ENCODE measurements at regions not wholly inside any gene's neighbourhood (a gene's known extent, or its start where the extent isn't known, plus 50 kb on each side); places are given as distances from the start of the nearest gene placed in this dataset.

GRCh38 chr14:84859116-84859515 lies 670.8 kb upstream of the FLRT2 start:
- no peak for DNase-seq (ENCODE audit: low read depth, low spot score)
- TF ChIP-seq, protein P1, sequence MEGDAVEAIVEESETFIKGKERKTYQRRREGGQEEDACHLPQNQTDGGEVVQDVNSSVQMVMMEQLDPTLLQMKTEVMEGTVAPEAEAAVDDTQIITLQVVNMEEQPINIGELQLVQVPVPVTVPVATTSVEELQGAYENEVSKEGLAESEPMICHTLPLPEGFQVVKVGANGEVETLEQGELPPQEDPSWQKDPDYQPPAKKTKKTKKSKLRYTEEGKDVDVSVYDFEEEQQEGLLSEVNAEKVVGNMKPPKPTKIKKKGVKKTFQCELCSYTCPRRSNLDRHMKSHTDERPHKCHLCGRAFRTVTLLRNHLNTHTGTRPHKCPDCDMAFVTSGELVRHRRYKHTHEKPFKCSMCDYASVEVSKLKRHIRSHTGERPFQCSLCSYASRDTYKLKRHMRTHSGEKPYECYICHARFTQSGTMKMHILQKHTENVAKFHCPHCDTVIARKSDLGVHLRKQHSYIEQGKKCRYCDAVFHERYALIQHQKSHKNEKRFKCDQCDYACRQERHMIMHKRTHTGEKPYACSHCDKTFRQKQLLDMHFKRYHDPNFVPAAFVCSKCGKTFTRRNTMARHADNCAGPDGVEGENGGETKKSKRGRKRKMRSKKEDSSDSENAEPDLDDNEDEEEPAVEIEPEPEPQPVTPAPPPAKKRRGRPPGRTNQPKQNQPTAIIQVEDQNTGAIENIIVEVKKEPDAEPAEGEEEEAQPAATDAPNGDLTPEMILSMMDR (IDR thresholded peaks at IDR 0.05; ENCODE audit: low read depth, low read length) = no peak
- POLR2A ChIA-PET = no interaction called here
- CTCF ChIA-PET = no interaction called here
- Histone ChIP-seq H3K9me3 (ENCODE audit: control insufficient read depth, insufficient read depth, low read length) (no peaks in the 10 kb centered on the region), H3K27me3 (ENCODE audit: control insufficient read depth, insufficient read depth, low read length) (no peaks in the 10 kb centered on the region), H3K27ac (ENCODE audit: low read depth, low read length) (no peak overlapping the region), H3K4me3 (ENCODE audit: low read depth, low read length) (no peak overlapping the region)

- CTCF ChIA-PET = no interaction called here
- Histone ChIP-seq H3K9me3 (ENCODE audit: control insufficient read depth, insufficient read depth, low read length) (no peaks in the 10 kb centered on the region), H3K27ac (ENCODE audit: low read depth, low read length) (no peak overlapping the region), H3K4me3 (ENCODE audit: low read depth, low read length) (no peak overlapping the region), H3K27me3 (ENCODE audit: control insufficient read depth, insufficient read depth, low read length) (no peaks in the 10 kb centered on the region)
- no peak for DNase-seq (ENCODE audit: low read depth, low spot score)
- POLR2A ChIA-PET = no interaction called here
- TF ChIP-seq, protein P1 (IDR thresholded peaks at IDR 0.05; ENCODE audit: low read depth, low read length) = no peak
Measured at GRCh38 chr14:84864548-84865271, 665.2 kb upstream of the FLRT2 start.

DNA sequence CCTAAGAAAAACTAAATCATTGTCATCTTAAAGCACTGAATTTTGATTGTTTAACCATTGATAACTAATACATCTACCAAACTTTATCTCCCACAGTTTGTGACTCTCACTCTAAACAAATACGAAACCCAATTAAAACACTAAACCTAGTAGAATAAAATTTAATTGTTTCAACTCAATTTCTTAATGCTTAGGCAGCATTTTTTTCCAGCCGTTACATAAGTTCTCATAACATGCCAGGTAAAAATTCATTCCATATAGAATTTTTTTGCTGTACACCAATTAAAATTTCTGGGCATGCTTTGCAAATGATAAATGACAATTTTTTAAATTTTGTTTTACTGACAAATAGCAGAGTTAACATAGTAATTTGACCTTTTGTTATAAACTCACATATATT lies 658.2 kb upstream of the FLRT2 start:
- Histone ChIP-seq H3K9me3 (ENCODE audit: control insufficient read depth, insufficient read depth, low read length) (no peaks in the 10 kb centered on the region), H3K27me3 (ENCODE audit: control insufficient read depth, insufficient read depth, low read length) (no peaks in the 10 kb centered on the region), H3K4me3 (ENCODE audit: low read depth, low read length) (no peak overlapping the region), H3K27ac (ENCODE audit: low read depth, low read length) (no peak overlapping the region)
- CTCF ChIA-PET = no interaction called here
- DNase-seq (ENCODE audit: low read depth, low spot score) = no peak
- TF ChIP-seq, protein P1 (IDR thresholded peaks at IDR 0.05; ENCODE audit: low read depth, low read length) = no peak
- POLR2A ChIA-PET = no interaction called here

- Histone ChIP-seq H3K9me3 (ENCODE audit: control insufficient read depth, insufficient read depth, low read length) (no peaks in the 10 kb centered on the region), H3K27ac (ENCODE audit: low read depth, low read length) (no peak overlapping the region), H3K27me3 (ENCODE audit: control insufficient read depth, insufficient read depth, low read length) (no peaks in the 10 kb centered on the region), H3K4me3 (ENCODE audit: low read depth, low read length) (no peak overlapping the region)
- POLR2A ChIA-PET = no interaction called here
- CTCF ChIA-PET = no interaction called here
- no peak for DNase-seq (ENCODE audit: low read depth, low spot score)
- TF ChIP-seq, protein P1 (IDR thresholded peaks at IDR 0.05; ENCODE audit: low read depth, low read length) = no peak
Measured at GRCh38 chr14:84874436-84874835, 655.5 kb upstream of the FLRT2 start.

- ChIA-PET POLR2A (no interaction called here), CTCF (no interaction called here)
- H3K27ac ChIP-seq (ENCODE audit: low read depth, low read length) = no peak overlapping the region
- H3K27me3 ChIP-seq (ENCODE audit: control insufficient read depth, insufficient read depth, low read length) = no peaks in the 10 kb centered on the region
- no peaks in the 10 kb centered on the region for H3K9me3 ChIP-seq (ENCODE audit: control insufficient read depth, insufficient read depth, low read length)
- TF ChIP-seq, protein P1 (IDR thresholded peaks at IDR 0.05; ENCODE audit: low read depth, low read length) = no peak
- no peak overlapping the region for H3K4me3 ChIP-seq (ENCODE audit: low read depth, low read length)
- no peak for DNase-seq (ENCODE audit: low read depth, low spot score)
Measured at GRCh38 chr14:84877061-84877460, 652.9 kb upstream of the FLRT2 start.
